ENCODE measurements at regions not wholly inside any gene's neighbourhood (a gene's known extent, or its start where the extent isn't known, plus 50 kb on each side); places are given as distances from the start of the nearest gene placed in this dataset.

GRCh38 chr7:26616235-26616634 is 248.2 kb downstream of the SKAP2 start:
- H3K4me2 ChIP-seq (ENCODE audit: insufficient read depth, low read length): no peak overlapping the region
- BruUV-seq (replicated peaks): no TSS peak
- TF ChIP-seq FOS (IDR thresholded peaks at IDR 0.05; ENCODE audit: extremely low read depth, insufficient read length) (no peak), TEAD4 (IDR thresholded peaks at IDR 0.05; ENCODE audit: low read length) (0 out of 2 replicates have a peak, but pooled peaks have one; percentile 22), TEAD4 (CRISPR knock-in tag; IDR thresholded peaks at IDR 0.05; ENCODE audit: borderline replicate concordance) (no peak), TRIM28 (IDR thresholded peaks at IDR 0.05) (0 out of 2 replicates have a peak, but pooled peaks have one; percentile 24), CBX1 (IDR thresholded peaks at IDR 0.05; ENCODE audit: low read depth) (peak; percentile 45; the same call in 1 of the 2 replicates), GTF2E2 (tag; IDR thresholded peaks at IDR 0.05) (no peak), BRD9 (IDR thresholded peaks at IDR 0.05; ENCODE audit: low read depth, partially characterized antibody) (no peak), KAT8 (IDR thresholded peaks at IDR 0.05; ENCODE audit: low read depth) (no peak), POLR2H (tag; IDR thresholded peaks at IDR 0.05; ENCODE audit: low read depth) (no peak), CBFA2T3 (IDR thresholded peaks at IDR 0.05) (no peak)
- TF ChIP-seq, protein P1, sequence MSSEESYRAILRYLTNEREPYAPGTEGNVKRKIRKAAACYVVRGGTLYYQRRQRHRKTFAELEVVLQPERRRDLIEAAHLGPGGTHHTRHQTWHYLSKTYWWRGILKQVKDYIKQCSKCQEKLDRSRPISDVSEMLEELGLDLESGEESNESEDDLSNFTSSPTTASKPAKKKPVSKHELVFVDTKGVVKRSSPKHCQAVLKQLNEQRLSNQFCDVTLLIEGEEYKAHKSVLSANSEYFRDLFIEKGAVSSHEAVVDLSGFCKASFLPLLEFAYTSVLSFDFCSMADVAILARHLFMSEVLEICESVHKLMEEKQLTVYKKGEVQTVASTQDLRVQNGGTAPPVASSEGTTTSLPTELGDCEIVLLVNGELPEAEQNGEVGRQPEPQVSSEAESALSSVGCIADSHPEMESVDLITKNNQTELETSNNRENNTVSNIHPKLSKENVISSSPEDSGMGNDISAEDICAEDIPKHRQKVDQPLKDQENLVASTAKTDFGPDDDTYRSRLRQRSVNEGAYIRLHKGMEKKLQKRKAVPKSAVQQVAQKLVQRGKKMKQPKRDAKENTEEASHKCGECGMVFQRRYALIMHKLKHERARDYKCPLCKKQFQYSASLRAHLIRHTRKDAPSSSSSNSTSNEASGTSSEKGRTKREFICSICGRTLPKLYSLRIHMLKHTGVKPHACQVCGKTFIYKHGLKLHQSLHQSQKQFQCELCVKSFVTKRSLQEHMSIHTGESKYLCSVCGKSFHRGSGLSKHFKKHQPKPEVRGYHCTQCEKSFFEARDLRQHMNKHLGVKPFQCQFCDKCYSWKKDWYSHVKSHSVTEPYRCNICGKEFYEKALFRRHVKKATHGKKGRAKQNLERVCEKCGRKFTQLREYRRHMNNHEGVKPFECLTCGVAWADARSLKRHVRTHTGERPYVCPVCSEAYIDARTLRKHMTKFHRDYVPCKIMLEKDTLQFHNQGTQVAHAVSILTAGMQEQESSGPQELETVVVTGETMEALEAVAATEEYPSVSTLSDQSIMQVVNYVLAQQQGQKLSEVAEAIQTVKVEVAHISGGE (CRISPR knock-in tag; IDR thresholded peaks at IDR 0.05): no peak
- TF ChIP-seq, protein P2, sequence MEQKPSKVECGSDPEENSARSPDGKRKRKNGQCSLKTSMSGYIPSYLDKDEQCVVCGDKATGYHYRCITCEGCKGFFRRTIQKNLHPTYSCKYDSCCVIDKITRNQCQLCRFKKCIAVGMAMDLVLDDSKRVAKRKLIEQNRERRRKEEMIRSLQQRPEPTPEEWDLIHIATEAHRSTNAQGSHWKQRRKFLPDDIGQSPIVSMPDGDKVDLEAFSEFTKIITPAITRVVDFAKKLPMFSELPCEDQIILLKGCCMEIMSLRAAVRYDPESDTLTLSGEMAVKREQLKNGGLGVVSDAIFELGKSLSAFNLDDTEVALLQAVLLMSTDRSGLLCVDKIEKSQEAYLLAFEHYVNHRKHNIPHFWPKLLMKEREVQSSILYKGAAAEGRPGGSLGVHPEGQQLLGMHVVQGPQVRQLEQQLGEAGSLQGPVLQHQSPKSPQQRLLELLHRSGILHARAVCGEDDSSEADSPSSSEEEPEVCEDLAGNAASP (IDR thresholded peaks at IDR 0.05): no peak

More at GRCh38 chr7:26616235-26616634, 248.2 kb downstream of the SKAP2 start:
- intact Hi-C loops (cut with micrococcal nuclease): no loop called here
- WGBS (ENCODE audit: insufficient coverage, low coverage, missing lambda C conversion rate): 3% methylated on average over 7 of the region's 7 CpGs
- Histone ChIP-seq H3K27ac (ENCODE audit: extremely low read depth, low read depth, low read length) (no peak overlapping the region), H3K4me3 (no peak overlapping the region), H2AFZ (ENCODE audit: low read depth, low read length) (peak overlapping the region; percentile 32; the same call in 1 of the 2 replicates), H3K9ac (ENCODE audit: insufficient read depth in 1 of 2, low read depth in 2 of 2, low read length in 2 of 2) (no peak overlapping the region), H3K36me3 (ENCODE audit: control insufficient read depth, insufficient read depth, low read length) (no peaks in the 10 kb centered on the region; the same call in 2 of the 3 replicates), H3K79me2 (ENCODE audit: control insufficient read depth, insufficient read depth, low read length) (no peaks in the 10 kb centered on the region), H3K27me3 (ENCODE audit: control insufficient read depth in 2 of 2, insufficient read depth in 2 of 2, low read length in 2 of 2) (peaks cover 10 to 41% of the 10 kb centered on the region in 2 experiments; a peak in 3 of 5 replicates), H4K20me1 (replicated peaks; ENCODE audit: control insufficient read depth, insufficient read depth, low read length) (no peaks in the 10 kb centered on the region), H3K9me3 (replicated peaks; ENCODE audit: control insufficient read depth, insufficient read depth, low read depth, low read length) (no peaks in the 10 kb centered on the region; the same call in 1 of the 2 replicates), H3K9me1 (ENCODE audit: control insufficient read depth, insufficient read depth, low read length) (no peaks in the 10 kb centered on the region), H3K4me1 (replicated peaks in 1 of 2; ENCODE audit: control insufficient read depth in 2 of 2, insufficient read depth in 2 of 2, low read length in 2 of 2) (peaks cover 3 to 13% of the 10 kb centered on the region in 2 experiments; a peak in 3 of 5 replicates)
- ChIA-PET CTCF (ENCODE audit: low intra/inter-chr PET ratio) (no interaction called here), POLR2A (interaction anchor here (0.6 kb wide), 1 partner anchor 17 kb away, joined by 3 read pairs; no protein-coding TSS in a partner anchor)
- in situ Hi-C loops (cut with MboI): no loop called here
- ATAC-seq: peak; percentile 75
- peak; percentile 67 for FAIRE-seq
- peak; percentile 51 to 63 (median 59) for DNase-seq (ENCODE audit: extremely low read depth in 1 of 4, low spot score in 3 of 4)

All from K562 (cell line).